Nephron (organoid): ENCODE measurements at regions not wholly inside any gene's neighbourhood (a gene's known extent, or its start where the extent isn't known, plus 50 kb on each side); places are given as distances from the start of the nearest gene placed in this dataset.
"Not testable (repeated sequence)": the region's sequence is repeated elsewhere in the genome, so short reads cannot be mapped to it uniquely, and the experiment has no call there.

Source experiments
- H3K27ac Mint-ChIP-seq, 3 experiments: 2 replicates each; pipeline ENCODE4 v1.8.0; 2020; ENCODE audit warnings: mixed read lengths in 3 of 3, mild to moderate bottlenecking in 2 of 3, moderate library complexity in 1 of 3
- H3K27me3 Mint-ChIP-seq: 2 replicates; pipeline ENCODE4 v1.8.0; 2021; ENCODE audit warnings: low read depth, mild to moderate bottlenecking, moderate library complexity, mixed read lengths
- H3K36me3 Mint-ChIP-seq: 2 replicates; pipeline ENCODE4 v1.8.0; 2020; ENCODE audit warnings: low read depth, mixed read lengths
- H3K4me1 Mint-ChIP-seq: 2 replicates; pipeline ENCODE4 v1.8.0; 2020; ENCODE audit warnings: mixed read lengths
- H3K4me3 Mint-ChIP-seq, 3 experiments: 2 replicates each; pipeline ENCODE4 v1.8.0; 2020; ENCODE audit warnings: mild to moderate bottlenecking in 3 of 3, mixed read lengths in 3 of 3, moderate library complexity in 2 of 3
- H3K9me3 Mint-ChIP-seq: 2 replicates; pipeline ENCODE4 v1.8.0; 2020; ENCODE audit warnings: mixed read lengths
- CTCF ChIP-seq, 3 experiments: fragments of 200-600 bp; sonication (generic); IDR thresholded peaks; one replicate each; pipeline ENCODE4 v1.5.0; 2021; ENCODE audit warnings: antibody characterized with exemption in 3 of 3; ENCODE audit not compliant: unreplicated experiment in 3 of 3

GRCh38 chr5:88089719-88090390 lies 178.8 kb downstream of the TMEM161B start:
- no peaks in the 10 kb centered on the region for H3K9me3 Mint-ChIP-seq
- H3K27ac Mint-ChIP-seq, result no peak overlapping the region
- H3K4me1 Mint-ChIP-seq, result no peaks in the 10 kb centered on the region
- H3K27me3 Mint-ChIP-seq, result no peaks in the 10 kb centered on the region
- no peak overlapping the region for H3K4me3 Mint-ChIP-seq
- TF ChIP-seq CTCF (IDR thresholded peaks at IDR 0.05; ENCODE audit: unreplicated experiment in 3 of 3), result no peak
- no peaks in the 10 kb centered on the region for H3K36me3 Mint-ChIP-seq

GRCh38 chr5:88085462-88085861 lies 183.2 kb downstream of the TMEM161B start:
- Mint-ChIP-seq H3K36me3 (no peaks in the 10 kb centered on the region), H3K27me3 (no peaks in the 10 kb centered on the region), H3K27ac (no peak overlapping the region), H3K4me1 (no peaks in the 10 kb centered on the region), H3K9me3 (no peaks in the 10 kb centered on the region), H3K4me3 (no peak overlapping the region)
- no peak for TF ChIP-seq CTCF (IDR thresholded peaks at IDR 0.05; ENCODE audit: unreplicated experiment in 3 of 3)

- Mint-ChIP-seq H3K36me3 (no peaks in the 10 kb centered on the region), H3K4me1 (no peaks in the 10 kb centered on the region), H3K4me3 (no peak overlapping the region), H3K9me3 (peaks cover 6% of the 10 kb centered on the region), H3K27ac (no peak overlapping the region), H3K27me3 (no peaks in the 10 kb centered on the region)
- TF ChIP-seq CTCF (IDR thresholded peaks at IDR 0.05; ENCODE audit: unreplicated experiment in 3 of 3), result no peak
Measured at GRCh38 chr5:88081877-88082276, 186.8 kb downstream of the TMEM161B start.

GRCh38 chr5:88063813-88064212 lies 204.8 kb downstream of the TMEM161B start:
- no peaks in the 10 kb centered on the region for H3K9me3 Mint-ChIP-seq
- H3K4me1 Mint-ChIP-seq, result no peaks in the 10 kb centered on the region
- no peak for TF ChIP-seq CTCF (IDR thresholded peaks at IDR 0.05; ENCODE audit: unreplicated experiment in 3 of 3)
- no peak overlapping the region for H3K27ac Mint-ChIP-seq
- H3K4me3 Mint-ChIP-seq, result no peak overlapping the region
- H3K27me3 Mint-ChIP-seq, result no peaks in the 10 kb centered on the region
- H3K36me3 Mint-ChIP-seq, result no peaks in the 10 kb centered on the region

GRCh38 chr5:88060194-88060593 lies 208.5 kb downstream of the TMEM161B start:
- Mint-ChIP-seq H3K27me3 (no peaks in the 10 kb centered on the region), H3K9me3 (no peaks in the 10 kb centered on the region), H3K4me3 (no peak overlapping the region), H3K4me1 (no peaks in the 10 kb centered on the region), H3K36me3 (no peaks in the 10 kb centered on the region), H3K27ac (no peak overlapping the region)
- no peak for TF ChIP-seq CTCF (IDR thresholded peaks at IDR 0.05; ENCODE audit: unreplicated experiment in 3 of 3)

GRCh38 chr5:88058625-88059024 lies 210.0 kb downstream of the TMEM161B start:
- Mint-ChIP-seq H3K9me3 (no peaks in the 10 kb centered on the region), H3K36me3 (no peaks in the 10 kb centered on the region), H3K27ac (no peak overlapping the region), H3K4me3 (no peak overlapping the region), H3K4me1 (no peaks in the 10 kb centered on the region), H3K27me3 (no peaks in the 10 kb centered on the region)
- no peak for TF ChIP-seq CTCF (IDR thresholded peaks at IDR 0.05; ENCODE audit: unreplicated experiment in 3 of 3)

GRCh38 chr5:88052468-88052867 lies 216.2 kb downstream of the TMEM161B start:
- not testable (repeated sequence) for H3K4me1 Mint-ChIP-seq, H3K27ac Mint-ChIP-seq, H3K4me3 Mint-ChIP-seq, H3K27me3 Mint-ChIP-seq, H3K36me3 Mint-ChIP-seq, H3K9me3 Mint-ChIP-seq
